Hepatocyte (in vitro differentiated cells): ENCODE measurements at regions not wholly inside any gene's neighbourhood (a gene's known extent, or its start where the extent isn't known, plus 50 kb on each side); places are given as distances from the start of the nearest gene placed in this dataset.

Source experiments
- DNase-seq: peaks from one replicate; pipeline ENCODE4 v3.0.0-alpha.2; 2016; ENCODE audit warnings: low spot score
- H2AFZ ChIP-seq: fragments of 200-600 bp; sonication (generic); 2 replicates; pipeline ENCODE4 v1.6.0; 2016; ENCODE audit warnings: antibody characterized with exemption, mild to moderate bottlenecking
- H3K27ac ChIP-seq: fragments of 200-600 bp; sonication (generic); 2 replicates; pipeline ENCODE4 v1.5.1; 2016; ENCODE audit warnings: mild to moderate bottlenecking
- H3K27me3 ChIP-seq: fragments of 200-600 bp; sonication (generic); 2 replicates; pipeline ENCODE4 v1.6.1; 2016
- H3K36me3 ChIP-seq: fragments of 200-600 bp; sonication (generic); replicated peaks from 2 replicates; pipeline ENCODE4 v1.5.1; 2016; ENCODE audit warnings: low read depth; ENCODE audit not compliant: insufficient read depth
- H3K4me1 ChIP-seq: fragments of 200-600 bp; sonication (generic); 2 replicates; pipeline ENCODE4 v1.5.1; 2016; ENCODE audit warnings: mild to moderate bottlenecking, moderate library complexity; ENCODE audit not compliant: insufficient read depth
- H3K4me2 ChIP-seq: fragments of 200-600 bp; sonication (generic); 2 replicates; pipeline ENCODE4 v1.6.0; 2016
- H3K4me3 ChIP-seq: fragments of 200-600 bp; sonication (generic); 2 replicates; pipeline ENCODE4 v1.5.1; 2016; ENCODE audit warnings: mild to moderate bottlenecking
- H3K79me2 ChIP-seq: fragments of 200-600 bp; sonication (generic); 2 replicates; pipeline ENCODE4 v1.6.0; 2017; ENCODE audit warnings: mild to moderate bottlenecking
- H3K9me2 ChIP-seq: fragments of 200-600 bp; sonication (generic); replicated peaks from 2 replicates; pipeline ENCODE4 v1.6.0; 2017; ENCODE audit warnings: mild to moderate bottlenecking; ENCODE audit not compliant: insufficient read depth
- H3K9me3 ChIP-seq: fragments of 200-600 bp; sonication (generic); 2 replicates; pipeline ENCODE4 v1.5.1; 2016; ENCODE audit warnings: low read depth, mild to moderate bottlenecking
- H4K20me1 ChIP-seq: fragments of 200-600 bp; sonication (generic); 2 replicates; pipeline ENCODE4 v1.6.0; 2016; ENCODE audit warnings: mild to moderate bottlenecking; ENCODE audit not compliant: insufficient read depth, poor library complexity, severe bottlenecking
- CTCF ChIP-seq: fragments of 200-600 bp; sonication (generic); IDR thresholded peaks from 2 replicates; pipeline ENCODE4 v1.5.1; 2016; ENCODE audit warnings: antibody characterized with exemption, mild to moderate bottlenecking; ENCODE audit not compliant: poor library complexity
- EZH2 ChIP-seq: fragments of 200-600 bp; sonication (generic); IDR thresholded peaks from 2 replicates; pipeline ENCODE4 v1.6.1; 2016; ENCODE audit warnings: antibody characterized with exemption, mild to moderate bottlenecking, borderline replicate concordance
- EZH2phosphoT487 ChIP-seq: fragments of 200-600 bp; sonication (generic); IDR thresholded peaks from one replicate; pipeline ENCODE4 v1.6.1; 2018; ENCODE audit warnings: antibody characterized with exemption, mild to moderate bottlenecking, low read depth, moderate library complexity; ENCODE audit not compliant: unreplicated experiment, severe bottlenecking
- WGBS: methylation state at CpG from one replicate; pipeline ENCODE4 v1.1.6; 2016; ENCODE audit warnings: low lambda C conversion rate; ENCODE audit errors: missing lambda C conversion rate; 5-methylcytosine and 5-hydroxymethylcytosine counted together

- Histone ChIP-seq H3K9me3 (no peaks in the 10 kb centered on the region), H3K27ac (no peak overlapping the region), H2AFZ (no peak overlapping the region), H3K4me2 (no peak overlapping the region), H4K20me1 (no peaks in the 10 kb centered on the region), H3K79me2 (no peaks in the 10 kb centered on the region), H3K4me1 (no peaks in the 10 kb centered on the region), H3K27me3 (no peaks in the 10 kb centered on the region), H3K9me2 (no peaks in the 10 kb centered on the region), H3K36me3 (no peaks in the 10 kb centered on the region), H3K4me3 (no peak overlapping the region)
- DNase-seq, result no peak
- WGBS, result 67% methylated on average over 3 of the region's 3 CpGs
- TF ChIP-seq CTCF (no peak), EZH2phosphoT487 (no peak), EZH2 (no peak)
Observed at GRCh38 chr5:120236360-120236759, 227.7 kb upstream of the PRR16 start.

GRCh38 chr5:120239086-120239485 is 225.0 kb upstream of the PRR16 start:
- WGBS, result 79% methylated on average over 1 of the region's 1 CpG
- H3K9me2 ChIP-seq, result no peaks in the 10 kb centered on the region
- H3K27ac ChIP-seq, result no peak overlapping the region

GRCh38 chr5:120240706-120241105 is 223.4 kb upstream of the PRR16 start:
- Histone ChIP-seq H3K4me1 (no peaks in the 10 kb centered on the region), H3K36me3 (no peaks in the 10 kb centered on the region), H4K20me1 (no peaks in the 10 kb centered on the region), H3K9me3 (no peaks in the 10 kb centered on the region), H2AFZ (no peak overlapping the region), H3K79me2 (no peaks in the 10 kb centered on the region), H3K4me2 (no peak overlapping the region), H3K9me2 (no peaks in the 10 kb centered on the region), H3K4me3 (no peak overlapping the region), H3K27me3 (no peaks in the 10 kb centered on the region), H3K27ac (no peak overlapping the region)
- DNase-seq, result no peak
- no peak for TF ChIP-seq CTCF
- TF ChIP-seq EZH2, result no peak
- no peak for TF ChIP-seq EZH2phosphoT487

More at GRCh38 chr5:120239086-120239485, 225.0 kb upstream of the PRR16 start:
- no peak for DNase-seq
- no peaks in the 10 kb centered on the region for H3K36me3 ChIP-seq
- H3K79me2 ChIP-seq, result no peaks in the 10 kb centered on the region
- no peaks in the 10 kb centered on the region for H3K27me3 ChIP-seq
- no peaks in the 10 kb centered on the region for H3K4me1 ChIP-seq
- no peak overlapping the region for H3K4me3 ChIP-seq
- H4K20me1 ChIP-seq, result no peaks in the 10 kb centered on the region
- H3K4me2 ChIP-seq, result no peak overlapping the region
- H2AFZ ChIP-seq, result no peak overlapping the region
- TF ChIP-seq EZH2phosphoT487 (no peak), CTCF (no peak), EZH2 (no peak)
- H3K9me3 ChIP-seq, result no peaks in the 10 kb centered on the region

GRCh38 chr5:120241400-120241799 is 222.7 kb upstream of the PRR16 start:
- Histone ChIP-seq H3K36me3 (no peaks in the 10 kb centered on the region), H3K4me2 (no peak overlapping the region), H3K9me3 (no peaks in the 10 kb centered on the region), H3K4me3 (no peak overlapping the region), H2AFZ (no peak overlapping the region), H4K20me1 (no peaks in the 10 kb centered on the region), H3K9me2 (no peaks in the 10 kb centered on the region), H3K27me3 (no peaks in the 10 kb centered on the region), H3K79me2 (no peaks in the 10 kb centered on the region), H3K4me1 (no peaks in the 10 kb centered on the region), H3K27ac (no peak overlapping the region)
- WGBS, result 42% methylated on average over 1 of the region's 1 CpG
- TF ChIP-seq CTCF, result no peak
- TF ChIP-seq EZH2, result no peak
- TF ChIP-seq EZH2phosphoT487, result no peak
- DNase-seq, result no peak
